GM21367 (cell line): ENCODE measurements at regions not wholly inside any gene's neighbourhood (a gene's known extent, or its start where the extent isn't known, plus 50 kb on each side); places are given as distances from the start of the nearest gene placed in this dataset.

Source experiments
- ATAC-seq: cut with Tn5 transposase; IDR thresholded peaks from one replicate; pipeline ENCODE4 v1.9.1; 2021; ENCODE audit not compliant: unreplicated experiment

GRCh38 chr5:123868267-123868666 lies 356.3 kb downstream of the CSNK1G3 start:
- ATAC-seq, result no peak

- no peak for ATAC-seq
Measured at GRCh38 chr5:123865641-123866040, 353.7 kb downstream of the CSNK1G3 start.

- ATAC-seq, result no peak
Measured at GRCh38 chr5:123864578-123864977, 352.6 kb downstream of the CSNK1G3 start.

GRCh38 chr5:123858938-123859337 lies 347.0 kb downstream of the CSNK1G3 start:
- no peak for ATAC-seq

- ATAC-seq, result no peak
Measured at GRCh38 chr5:123856766-123857165, 344.8 kb downstream of the CSNK1G3 start.

- ATAC-seq, result no peak
Measured at GRCh38 chr5:123855609-123856008, 343.6 kb downstream of the CSNK1G3 start.

GRCh38 chr5:123845356-123846100 lies 333.6 kb downstream of the CSNK1G3 start:
- ATAC-seq, result no peak

GRCh38 chr5:123844873-123845272 lies 332.9 kb downstream of the CSNK1G3 start:
- no peak for ATAC-seq

GRCh38 chr5:123835421-123835820 lies 323.4 kb downstream of the CSNK1G3 start:
- no peak for ATAC-seq

- no peak for ATAC-seq
Measured at GRCh38 chr5:123830575-123830974, 318.6 kb downstream of the CSNK1G3 start.

GRCh38 chr5:123827811-123828210 lies 315.8 kb downstream of the CSNK1G3 start:
- no peak for ATAC-seq

GRCh38 chr5:123819833-123820232 lies 307.9 kb downstream of the CSNK1G3 start:
- ATAC-seq, result no peak

GRCh38 chr5:123819386-123819785 lies 307.4 kb downstream of the CSNK1G3 start:
- no peak for ATAC-seq

- no peak for ATAC-seq
Measured at GRCh38 chr5:123817267-123817666, 305.3 kb downstream of the CSNK1G3 start.

- no peak for ATAC-seq
Measured at GRCh38 chr5:123814801-123815470, 303.0 kb downstream of the CSNK1G3 start.

- ATAC-seq, result no peak
Measured at GRCh38 chr5:123813937-123814624, 302.1 kb downstream of the CSNK1G3 start.

GRCh38 chr5:123813264-123813663 lies 301.3 kb downstream of the CSNK1G3 start:
- ATAC-seq, result no peak

GRCh38 chr5:123811831-123812230 lies 299.9 kb downstream of the CSNK1G3 start:
- ATAC-seq, result no peak

GRCh38 chr5:123810746-123811340 lies 298.9 kb downstream of the CSNK1G3 start:
- ATAC-seq, result no peak

GRCh38 chr5:123810253-123810652 lies 298.3 kb downstream of the CSNK1G3 start:
- ATAC-seq, result no peak

GRCh38 chr5:123809594-123810221 lies 297.7 kb downstream of the CSNK1G3 start:
- ATAC-seq, result no peak
